IMR-90 (cell line): ENCODE measurements at regions not wholly inside any gene's neighbourhood (a gene's known extent, or its start where the extent isn't known, plus 50 kb on each side); places are given as distances from the start of the nearest gene placed in this dataset.

Source experiments
- ATAC-seq: fragments of 200-7000 bp; cut with Tn5 transposase; 2 replicates; pipeline ENCODE4 v1.9.1; 2020; ENCODE audit warnings: low read depth, mild to moderate bottlenecking, moderate library complexity
- BruUV-seq: library from RNA; stranded (reverse); fragments of 400-500 nt; replicated peaks from 2 replicates; lab custom pipeline; 2021; lab: Mats Ljungman, UMichigan
- CTCF ChIA-PET: fragments of 300-600 bp; formaldehyde crosslinking; extraction: SDS; loops from one replicate; lab custom pipeline; 2021; ENCODE audit warnings: antibody characterized with exemption; lab: Yijun Ruan, JAX
- POLR2A ChIA-PET: fragments of 300-600 bp; sonication (Branson Sonifier 250); formaldehyde crosslinking; loops from one replicate; lab custom pipeline; 2022; ENCODE audit warnings: antibody characterized with exemption; ENCODE audit not compliant: unreplicated experiment; lab: Charles Lee
- DNase-seq: peaks from one replicate; pipeline ENCODE4 v3.0.0; 2013
- H2AFZ ChIP-seq: replicated peaks from 2 replicates; pipeline ENCODE3; 2013; ENCODE audit warnings: low read length, mild to moderate bottlenecking; ENCODE audit not compliant: poor library complexity
- H2AK5ac ChIP-seq: 2 replicates; pipeline ENCODE4 v1.6.1; 2013; ENCODE audit warnings: low read depth, low read length, inconsistent platforms
- H2AK9ac ChIP-seq: replicated peaks from 2 replicates; pipeline ENCODE3; 2013; ENCODE audit warnings: mild to moderate bottlenecking, low read depth, low read length, moderate library complexity; ENCODE audit not compliant: poor library complexity
- H2BK120ac ChIP-seq: 2 replicates; pipeline ENCODE4 v1.6.1; 2013; ENCODE audit warnings: low read depth, low read length, inconsistent platforms
- H2BK15ac ChIP-seq: 3 replicates; pipeline ENCODE4 v1.6.1; 2013; ENCODE audit warnings: low read depth, low read length, inconsistent platforms
- H2BK20ac ChIP-seq: 2 replicates; pipeline ENCODE4 v1.6.1; 2013; ENCODE audit warnings: low read depth, mild to moderate bottlenecking, inconsistent platforms, low read length, moderate library complexity
- H2BK5ac ChIP-seq: 2 replicates; pipeline ENCODE4 v1.6.1; 2013; ENCODE audit warnings: mild to moderate bottlenecking, low read depth, low read length, inconsistent platforms; ENCODE audit not compliant: poor library complexity, severe bottlenecking
- H3K14ac ChIP-seq: replicated peaks from 2 replicates; pipeline ENCODE4 v1.6.1; 2013; ENCODE audit warnings: low read depth, low read length, inconsistent platforms
- H3K18ac ChIP-seq: 2 replicates; pipeline ENCODE4 v1.6.1; 2013; ENCODE audit warnings: low read depth, low read length, control low read depth
- H3K23ac ChIP-seq: 2 replicates; pipeline ENCODE4 v1.6.1; 2013; ENCODE audit warnings: low read depth, low read length, inconsistent platforms
- H3K27ac ChIP-seq: 2 replicates; pipeline ENCODE4 v1.5.1; 2013; ENCODE audit warnings: mild to moderate bottlenecking, control low read depth, low read length; ENCODE audit not compliant: insufficient read depth
- H3K27me3 ChIP-seq: 2 replicates; pipeline ENCODE4 v1.6.1; 2013; ENCODE audit warnings: low read length; ENCODE audit not compliant: control insufficient read depth, insufficient read depth
- H3K36me3 ChIP-seq: 2 replicates; pipeline ENCODE4 v1.6.1; 2013; ENCODE audit warnings: low read length, mixed read lengths; ENCODE audit not compliant: control insufficient read depth, insufficient read depth
- H3K4ac ChIP-seq: 2 replicates; pipeline ENCODE4 v1.6.1; 2013; ENCODE audit warnings: low read depth, low read length, inconsistent platforms
- H3K4me1 ChIP-seq: 2 replicates; pipeline ENCODE4 v1.6.1; 2013; ENCODE audit warnings: low read length, mixed read lengths; ENCODE audit not compliant: control insufficient read depth, insufficient read depth
- H3K4me2 ChIP-seq: 2 replicates; pipeline ENCODE4 v1.6.1; 2013; ENCODE audit warnings: low read depth, mild to moderate bottlenecking, control low read depth, low read length, moderate library complexity
- H3K4me3 ChIP-seq: 2 replicates; pipeline ENCODE4 v1.5.1; 2013; ENCODE audit warnings: low read depth, mild to moderate bottlenecking, control low read depth, low read length, moderate library complexity; ENCODE audit not compliant: insufficient read depth
- H3K56ac ChIP-seq: 2 replicates; pipeline ENCODE4 v1.6.1; 2013; ENCODE audit warnings: low read length, inconsistent platforms; ENCODE audit not compliant: insufficient read depth; ENCODE audit errors: extremely low read depth
- H3K79me1 ChIP-seq, 2 experiments: 2 replicates each; pipeline ENCODE4 v1.6.1; 2013; ENCODE audit warnings: low read length in 2 of 2, inconsistent platforms in 1 of 2, low read depth in 1 of 2
- H3K9ac ChIP-seq: 2 replicates; pipeline ENCODE4 v1.6.1; 2013; ENCODE audit warnings: low read depth, low read length, control low read depth
- H3K9me1 ChIP-seq: 2 replicates; pipeline ENCODE4 v1.6.1; 2013; ENCODE audit warnings: low read length, inconsistent platforms; ENCODE audit not compliant: insufficient read depth
- H3K9me3 ChIP-seq: 2 replicates; pipeline ENCODE4 v1.6.1; 2013; ENCODE audit warnings: low read length; ENCODE audit not compliant: control insufficient read depth, insufficient read depth
- H4K20me1 ChIP-seq: 2 replicates; pipeline ENCODE4 v1.6.1; 2013; ENCODE audit warnings: low read length, inconsistent platforms; ENCODE audit not compliant: insufficient read depth
- H4K5ac ChIP-seq: 2 replicates; pipeline ENCODE4 v1.6.1; 2013; ENCODE audit warnings: mild to moderate bottlenecking, low read depth, low read length, control low read depth
- H4K8ac ChIP-seq, 2 experiments: 2 replicates each; pipeline ENCODE4 v1.6.1; 2013; ENCODE audit warnings: low read depth in 2 of 2, low read length in 2 of 2, control low read depth in 1 of 2, inconsistent platforms in 1 of 2
- H4K91ac ChIP-seq: 2 replicates; pipeline ENCODE4 v1.6.1; 2013; ENCODE audit warnings: low read depth, low read length, inconsistent platforms; ENCODE audit not compliant: insufficient read depth
- BHLHE40 ChIP-seq: fragments of 150-350 bp; IDR thresholded peaks from 2 replicates; pipeline ENCODE4 v1.6.1; 2016; ENCODE audit warnings: mild to moderate bottlenecking, low read depth, low read length
- CEBPB ChIP-seq: IDR thresholded peaks from 2 replicates; pipeline ENCODE4 v1.6.1; 2012; ENCODE audit warnings: low read depth, low read length, improper control_type of control experiment
- CTCF ChIP-seq: conservative IDR thresholded peaks from 2 replicates; pipeline ENCODE4 v1.5.1; 2012; ENCODE audit warnings: mild to moderate bottlenecking, low read depth, low read length, improper control_type of control experiment
- ELK1 ChIP-seq: fragments of 150-350 bp; IDR thresholded peaks from 2 replicates; pipeline ENCODE4 v1.6.1; 2016; ENCODE audit warnings: low read depth, mild to moderate bottlenecking, low read length, moderate library complexity, borderline replicate concordance
- FOS ChIP-seq: fragments of 150-350 bp; IDR thresholded peaks from 2 replicates; pipeline ENCODE4 v1.6.1; 2016; ENCODE audit warnings: low read depth, low read length
- MAFK ChIP-seq: IDR thresholded peaks from 2 replicates; pipeline ENCODE4 v1.6.1; 2012; ENCODE audit warnings: low read depth, low read length, improper control_type of control experiment
- MXI1 ChIP-seq: IDR thresholded peaks from 2 replicates; pipeline ENCODE4 v1.6.1; 2012; ENCODE audit warnings: low read depth, mild to moderate bottlenecking, low read length, moderate library complexity, borderline replicate concordance
- NFE2L2 ChIP-seq: fragments of 150-350 bp; IDR thresholded peaks from 2 replicates; pipeline ENCODE4 v1.6.1; 2016; ENCODE audit warnings: low read depth, mild to moderate bottlenecking, low read length
- POLR2A ChIP-seq: IDR thresholded peaks from 2 replicates; pipeline ENCODE4 v1.6.1; 2012; ENCODE audit warnings: mild to moderate bottlenecking, low read depth, low read length
- RCOR1 ChIP-seq: IDR thresholded peaks from 2 replicates; pipeline ENCODE4 v1.6.1; 2012; ENCODE audit warnings: mild to moderate bottlenecking, low read length, improper control_type of control experiment; ENCODE audit not compliant: insufficient replicate concordance
- RFX5 ChIP-seq: IDR thresholded peaks from 2 replicates; pipeline ENCODE4 v1.8.0; 2012; ENCODE audit warnings: low read depth, mild to moderate bottlenecking, low read length, moderate library complexity
- SMC3 ChIP-seq: fragments of 150-350 bp; IDR thresholded peaks from 2 replicates; pipeline ENCODE4 v1.6.1; 2016; ENCODE audit warnings: low read depth, mild to moderate bottlenecking, antibody characterized with exemption, low read length, moderate library complexity
- USF2 ChIP-seq: fragments of 150-350 bp; IDR thresholded peaks from 2 replicates; pipeline ENCODE4 v1.6.1; 2017; ENCODE audit warnings: mild to moderate bottlenecking, antibody characterized with exemption, low read length, low read depth
- WGBS, 2 experiments: methylation state at CpG; one replicate each; pipeline versions ENCODE4 v1.1.5 to v1.1.7; 2013; ENCODE audit warnings: missing lambda C conversion rate in 2 of 2; ENCODE audit not compliant: insufficient read length in 1 of 2; ENCODE audit errors: extremely low coverage in 2 of 2; 5-methylcytosine and 5-hydroxymethylcytosine counted together
- dilution Hi-C: fragments of 300-500 bp; cut with HindIII; formaldehyde crosslinking; loops from one replicate; pipeline ENCODE4 v1.14.3; 2018; ENCODE audit warnings: low sequenced_read_pairs; ENCODE audit not compliant: unreplicated experiment
- in situ Hi-C: fragments of 300-500 bp; cut with MboI; formaldehyde crosslinking; loops from 3 replicates; pipeline ENCODE4 v1.14.3; 2019; ENCODE audit warnings: low sequenced_read_pairs, inconsistent platforms, mixed read lengths
- intact Hi-C: fragments of 100-400 bp; cut with micrococcal nuclease; formaldehyde crosslinking; loops from 2 replicates; pipeline ENCODE4 v1.10.0; 2022

GRCh38 chr5:3024976-3025375 is 273.5 kb upstream of the IRX2 start:
- dilution Hi-C loops (no loop called here), in situ Hi-C loops (no loop called here), intact Hi-C loops (no loop called here)
- Histone ChIP-seq H3K27me3 (no peaks in the 10 kb centered on the region), H3K27ac (no peak overlapping the region), H3K9ac (no peak overlapping the region), H2BK15ac (no peak overlapping the region), H3K23ac (no peak overlapping the region), H2AK5ac (no peak overlapping the region), H4K8ac (no peak overlapping the region), H2BK120ac (no peak overlapping the region), H3K56ac (no peak overlapping the region), H3K9me1 (no peaks in the 10 kb centered on the region), H4K5ac (no peak overlapping the region), H3K18ac (no peak overlapping the region), H2AFZ (no peak overlapping the region), H4K91ac (no peak overlapping the region), H3K79me1 (no peaks in the 10 kb centered on the region), H3K4ac (no peak overlapping the region), H3K4me2 (no peak overlapping the region), H3K14ac (no peak overlapping the region), H3K4me1 (no peaks in the 10 kb centered on the region), H4K20me1 (no peaks in the 10 kb centered on the region), H2AK9ac (peak overlapping the region; percentile 61), H3K4me3 (no peak overlapping the region), H2BK20ac (no peak overlapping the region), H2BK5ac (no peak overlapping the region), H3K9me3 (peaks cover 29% of the 10 kb centered on the region; the same call in 1 of the 2 replicates), H3K36me3 (no peaks in the 10 kb centered on the region)
- no TSS peak for BruUV-seq
- POLR2A ChIA-PET: no interaction called here
- CTCF ChIA-PET: no interaction called here
- DNase-seq: no peak
- no CpG with 5 or more reads among the region's 6 CpGs for WGBS, 2 experiments
- TF ChIP-seq FOS: no peak
- no peak for TF ChIP-seq CEBPB
- TF ChIP-seq SMC3: no peak
- TF ChIP-seq POLR2A: no peak
- no peak for TF ChIP-seq USF2
- TF ChIP-seq RFX5: no peak
- TF ChIP-seq CTCF: no peak
- no peak for TF ChIP-seq BHLHE40
- TF ChIP-seq NFE2L2: no peak
- TF ChIP-seq MAFK: no peak
- TF ChIP-seq MXI1: no peak
- no peak for TF ChIP-seq RCOR1
- no peak for TF ChIP-seq ELK1
- no peak for ATAC-seq
